GM19438 (cell line): ENCODE measurements at regions not wholly inside any gene's neighbourhood (a gene's known extent, or its start where the extent isn't known, plus 50 kb on each side); places are given as distances from the start of the nearest gene placed in this dataset.

ENCODE experiments used
- ATAC-seq: cut with Tn5 transposase; IDR thresholded peaks from one replicate; pipeline ENCODE4 v1.9.1; 2021; ENCODE audit warnings: low read depth; ENCODE audit not compliant: unreplicated experiment

- no peak for ATAC-seq
Measured at GRCh38 chr2:219765231-219765911, 137.9 kb downstream of the SLC4A3 start.

DNA sequence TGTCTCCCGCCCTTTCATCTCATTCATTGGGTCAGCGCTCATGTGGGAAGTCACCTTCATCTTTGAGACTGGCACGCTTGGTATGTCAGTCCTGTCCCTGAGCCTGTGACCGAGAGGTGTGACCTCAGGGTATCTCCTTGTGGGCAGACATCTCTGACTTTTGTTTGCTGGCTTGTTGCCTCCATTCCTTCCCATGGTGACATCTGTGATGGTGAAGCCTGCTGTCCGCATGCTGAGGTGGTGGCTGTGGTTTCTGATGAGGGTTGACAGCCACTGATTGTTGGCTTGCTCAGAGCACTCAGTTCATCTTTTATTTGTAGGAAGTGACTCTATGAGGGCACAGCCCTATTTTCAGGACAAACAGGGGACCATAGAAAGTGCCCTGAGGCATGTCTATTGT is 139.2 kb downstream of the SLC4A3 start:
- no peak for ATAC-seq

GRCh38 chr2:219769090-219769910 is 141.9 kb downstream of the SLC4A3 start:
- no peak for ATAC-seq

DNA sequence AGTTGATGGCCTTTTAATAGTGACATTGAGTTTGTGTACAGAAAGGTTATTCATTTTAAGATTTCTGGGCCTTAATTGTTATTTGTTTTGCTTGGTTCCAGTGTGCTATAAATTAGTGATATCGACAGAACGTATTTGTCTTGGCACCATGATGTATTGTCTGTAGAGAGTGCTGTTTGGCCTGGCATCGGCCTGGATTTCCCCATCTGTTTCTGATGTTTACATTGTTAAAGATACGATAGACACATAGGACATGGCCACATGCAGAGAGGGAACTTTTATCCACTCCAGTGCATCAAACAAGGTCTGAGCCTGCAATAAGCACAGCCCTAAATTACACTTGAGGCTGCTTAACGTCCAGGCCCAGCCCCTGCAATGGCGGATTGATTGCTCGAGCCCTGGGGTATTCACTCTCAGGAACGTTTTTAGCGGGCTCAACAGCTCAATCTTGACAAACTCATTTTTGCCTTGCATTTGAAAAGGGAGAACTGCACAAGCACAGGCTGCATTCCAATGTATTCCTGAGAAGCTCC is 144.7 kb downstream of the SLC4A3 start:
- no peak for ATAC-seq

- no peak for ATAC-seq
Measured at GRCh38 chr2:219772697-219773096, 145.3 kb downstream of the SLC4A3 start.

DNA sequence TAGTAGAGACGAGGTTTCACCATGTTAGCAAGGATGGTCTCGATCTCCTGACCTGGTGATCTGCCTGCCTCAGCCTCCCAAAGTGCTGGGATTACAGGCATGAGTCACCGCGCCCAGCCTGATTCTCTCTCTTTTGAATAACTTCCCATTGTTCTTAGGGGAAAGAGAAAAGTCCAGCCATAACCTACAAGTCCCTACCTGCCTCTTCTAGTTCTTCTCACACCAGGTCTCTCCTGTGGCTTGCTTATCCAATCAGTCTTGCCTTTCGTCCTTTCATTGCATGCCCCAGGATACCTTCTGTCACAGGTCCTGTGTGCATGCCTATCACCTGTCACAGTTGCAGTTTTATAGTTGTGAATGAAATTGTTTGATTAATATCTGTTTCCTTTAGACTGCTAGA is 148.1 kb downstream of the SLC4A3 start:
- no peak for ATAC-seq

DNA sequence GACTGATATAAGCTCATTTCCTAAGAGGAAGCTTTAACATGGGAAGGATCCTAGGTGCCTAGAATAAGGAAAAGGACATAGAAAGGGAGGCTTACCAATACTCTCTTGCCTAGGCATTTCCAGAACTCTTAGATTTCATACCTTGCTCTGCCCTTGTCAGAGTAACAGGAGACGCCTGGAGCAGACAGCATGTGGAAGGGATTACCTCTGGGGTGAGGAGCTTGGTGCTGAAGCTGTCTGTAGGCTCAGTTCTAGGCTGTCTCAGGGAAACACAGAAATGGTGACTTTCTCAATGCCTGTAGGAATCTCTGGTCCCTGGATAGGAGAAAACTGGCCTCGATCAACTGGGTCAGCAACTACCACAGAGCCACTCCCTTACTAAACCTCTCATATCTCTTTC is 150.0 kb downstream of the SLC4A3 start:
- ATAC-seq = no peak

DNA sequence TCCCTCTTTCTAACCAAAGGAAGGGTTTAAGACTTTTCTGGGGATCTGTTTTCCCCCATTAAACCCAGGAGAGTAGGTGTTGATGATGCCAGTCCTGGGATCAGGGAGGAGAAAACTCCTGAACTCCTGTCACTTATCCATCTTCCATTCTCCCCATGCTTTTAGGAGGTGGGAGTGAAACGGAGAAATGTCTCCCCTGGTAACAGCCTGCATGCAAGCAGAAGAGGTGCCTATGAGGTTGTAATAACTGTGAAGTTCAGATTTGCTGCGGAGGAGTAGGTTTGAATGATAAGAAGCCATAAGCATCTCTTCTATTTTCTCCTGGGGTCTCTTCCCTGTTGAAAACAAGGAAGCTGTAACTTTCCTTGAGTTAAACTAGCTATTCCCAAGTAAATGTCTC is 150.8 kb downstream of the SLC4A3 start:
- ATAC-seq = no peak

DNA sequence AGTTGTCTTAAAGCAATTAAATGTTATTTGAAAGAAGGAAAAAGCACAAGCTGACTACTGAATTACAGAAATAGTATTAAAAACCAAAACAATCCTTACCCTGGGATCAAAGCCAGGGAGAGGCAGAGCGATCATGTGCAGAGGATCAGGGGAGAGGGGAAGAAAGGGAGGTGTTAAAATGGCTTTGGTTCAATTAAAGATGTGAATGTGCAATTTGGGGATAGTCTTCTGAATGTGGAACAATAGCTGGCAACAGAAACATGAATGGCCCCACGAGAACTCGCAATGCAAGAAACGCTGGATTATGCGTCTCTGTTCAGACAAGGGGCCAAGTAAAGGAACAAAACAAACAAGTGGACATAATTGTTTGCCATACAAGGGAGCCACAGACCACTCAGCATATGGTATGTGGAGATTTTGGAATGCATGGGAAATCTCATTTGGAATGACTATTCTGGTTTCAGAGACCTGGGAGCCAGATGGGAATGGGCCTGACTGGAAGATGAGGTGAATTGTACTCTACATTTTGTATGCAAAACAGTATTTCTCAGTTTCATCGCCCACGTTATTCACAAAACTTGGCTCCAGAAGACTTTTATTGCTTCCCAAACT is 155.4 kb downstream of the SLC4A3 start:
- ATAC-seq = no peak

DNA sequence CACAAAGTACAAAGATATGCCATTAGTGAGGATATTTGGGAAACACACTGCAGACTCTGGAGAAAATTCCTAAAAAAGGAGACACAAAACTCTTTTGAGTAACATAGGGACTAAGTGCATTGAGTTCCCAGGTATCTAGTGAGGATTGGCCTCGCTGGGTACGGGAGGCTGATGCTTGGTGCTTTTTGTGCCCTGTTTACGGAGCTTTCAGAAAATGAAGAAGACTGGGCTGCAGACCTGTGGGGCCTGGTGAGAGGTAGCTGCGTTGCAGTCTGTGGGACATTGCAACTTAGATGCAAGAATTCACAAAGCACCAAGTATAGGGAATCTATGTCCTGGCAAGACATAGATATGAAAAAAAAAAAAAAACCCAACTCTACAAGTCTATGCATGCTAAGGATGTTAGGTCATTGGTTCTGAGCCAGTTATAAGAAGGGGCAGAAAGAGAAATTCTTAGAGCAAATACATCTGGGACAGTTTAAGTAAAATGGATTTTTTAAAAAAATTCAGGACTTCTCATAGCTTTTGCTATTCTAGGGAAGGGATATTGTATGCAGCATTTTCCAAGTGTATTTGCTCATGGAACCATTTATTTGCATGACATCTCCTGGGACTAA is 156.0 kb downstream of the SLC4A3 start:
- no peak for ATAC-seq

DNA sequence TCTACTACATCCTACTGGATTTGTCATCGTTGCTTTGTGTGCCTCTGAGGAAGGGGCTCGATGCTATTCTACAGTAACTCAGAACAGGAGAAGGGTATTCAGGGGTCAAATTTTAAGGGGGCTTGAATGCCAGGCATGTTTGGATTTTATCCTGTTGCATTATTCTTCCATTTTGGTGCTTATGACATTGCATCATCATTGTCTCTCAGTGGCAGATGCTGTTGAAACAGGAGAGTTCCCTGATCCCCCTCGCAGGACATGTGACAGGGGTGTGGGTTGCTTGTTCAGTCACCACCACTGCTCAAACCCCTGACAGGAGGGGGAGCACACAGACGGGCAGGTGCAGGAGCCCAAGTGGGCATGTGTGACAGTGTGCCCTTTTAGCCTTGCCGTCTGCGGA is 156.7 kb downstream of the SLC4A3 start:
- no peak for ATAC-seq

GRCh38 chr2:219789476-219789875 is 162.0 kb downstream of the SLC4A3 start:
- no peak for ATAC-seq

DNA sequence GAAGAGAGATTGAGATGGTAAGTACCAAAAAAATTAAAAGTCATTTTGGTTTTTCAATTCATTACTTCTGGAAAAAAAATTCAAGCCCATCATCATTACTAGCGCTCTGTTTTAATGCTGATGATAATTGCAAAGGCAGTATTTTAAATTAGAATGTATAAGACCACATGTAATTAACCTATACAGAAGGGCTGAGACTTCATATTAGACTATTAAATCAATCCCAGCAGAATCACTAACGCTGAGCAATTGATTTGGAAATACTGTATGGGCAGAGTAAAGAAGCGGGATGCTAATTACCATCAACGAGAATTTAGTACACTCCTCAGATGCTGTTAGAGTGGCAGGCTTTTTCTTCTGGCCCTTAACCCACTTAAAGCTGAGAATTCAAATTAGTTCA is 165.0 kb downstream of the SLC4A3 start:
- no peak for ATAC-seq

DNA sequence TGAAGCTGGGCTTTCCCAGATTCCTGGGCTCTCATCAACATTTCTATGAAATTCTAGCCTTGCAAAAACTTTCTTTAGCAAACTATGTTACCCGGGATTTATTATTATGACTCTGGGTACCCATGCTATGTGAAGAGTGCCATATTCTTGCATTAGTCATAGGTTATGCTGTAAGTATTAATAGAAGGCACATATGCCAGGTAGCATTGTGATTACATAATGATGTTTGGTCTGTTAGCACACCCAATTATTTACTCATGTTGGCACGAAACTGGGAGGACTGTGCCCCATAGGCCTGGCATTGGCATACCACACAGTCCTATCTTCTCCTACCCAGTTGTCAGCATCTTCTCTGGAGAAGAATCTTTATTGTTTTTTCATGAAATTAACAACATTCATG is 171.0 kb downstream of the SLC4A3 start:
- ATAC-seq = no peak

DNA sequence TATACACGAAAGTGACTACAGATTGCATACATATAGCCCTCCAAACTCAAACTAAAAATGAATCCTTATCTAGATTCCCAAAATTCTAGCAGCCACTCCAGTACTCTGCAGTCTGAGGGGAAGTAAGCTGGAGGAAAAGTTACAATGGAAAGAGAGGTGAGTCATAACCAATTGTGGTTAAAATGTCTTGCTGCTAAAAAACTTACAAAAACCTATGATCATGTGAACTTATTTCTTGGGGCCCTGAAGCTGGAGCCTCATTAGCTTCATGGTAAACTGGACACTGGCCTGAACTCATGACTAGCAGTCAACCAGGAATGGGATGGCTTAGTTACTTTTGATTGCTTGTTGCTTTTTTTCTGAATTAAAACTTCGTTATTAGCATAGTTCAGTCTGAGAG is 175.9 kb downstream of the SLC4A3 start:
- no peak for ATAC-seq

DNA sequence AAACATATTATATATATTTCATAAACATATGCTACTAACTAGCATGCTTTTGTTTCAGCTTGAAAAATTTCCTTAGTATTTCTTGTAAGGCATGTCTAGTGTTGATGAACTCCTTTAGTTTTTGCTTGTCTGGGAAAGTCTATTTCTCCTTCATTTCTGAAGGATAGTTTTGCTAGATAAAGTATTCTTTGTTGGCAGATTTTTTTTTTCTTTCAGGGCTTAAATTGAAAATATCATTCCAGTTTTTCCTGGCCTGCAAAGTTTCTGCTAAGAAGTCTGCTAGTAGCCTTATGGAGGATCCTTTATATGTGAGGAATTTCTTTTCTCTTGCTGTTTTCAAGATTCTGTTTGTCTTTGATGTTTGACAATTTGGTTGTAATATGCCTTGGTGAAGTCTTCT is 183.5 kb downstream of the SLC4A3 start:
- no peak for ATAC-seq

DNA sequence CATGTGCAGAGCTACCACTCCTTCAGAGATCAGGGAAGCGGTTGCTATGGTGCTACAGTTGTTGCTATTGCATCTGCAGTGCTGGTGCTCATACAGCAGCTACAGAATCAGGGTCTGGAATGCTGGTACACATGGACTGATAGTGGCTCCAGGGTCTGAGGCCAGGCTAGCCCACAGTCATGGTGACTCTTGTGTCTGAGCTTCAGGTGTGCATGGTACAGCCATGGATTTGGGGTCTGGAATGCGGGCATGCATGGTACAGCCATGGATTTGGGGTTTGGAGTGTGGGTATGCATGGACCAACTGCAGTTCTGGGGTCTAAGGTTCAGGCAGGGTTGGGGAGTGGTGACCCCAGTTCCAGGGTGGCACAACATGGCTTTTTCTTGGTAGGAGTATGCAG is 185.2 kb downstream of the SLC4A3 start:
- ATAC-seq = no peak

DNA sequence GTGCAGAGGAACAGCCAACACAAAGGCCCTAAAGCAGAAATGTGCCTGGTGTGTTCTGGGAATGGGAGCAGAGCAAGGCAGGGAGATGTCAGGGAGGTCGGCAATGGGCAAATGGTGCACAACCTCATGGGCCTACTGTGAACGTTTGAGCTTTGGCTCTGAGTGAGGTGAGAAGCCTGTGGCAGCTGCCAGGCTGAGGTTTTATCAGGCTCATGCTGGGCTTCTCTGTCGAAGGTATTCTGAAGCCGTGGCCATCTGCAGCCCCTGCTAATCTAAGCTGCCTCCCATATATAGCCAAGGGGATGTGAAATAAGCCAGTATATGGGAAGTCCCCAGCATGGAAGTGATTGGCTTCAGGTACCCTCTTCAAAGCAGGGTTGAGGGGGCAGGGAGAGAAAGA is 193.3 kb downstream of the SLC4A3 start:
- no peak for ATAC-seq

DNA sequence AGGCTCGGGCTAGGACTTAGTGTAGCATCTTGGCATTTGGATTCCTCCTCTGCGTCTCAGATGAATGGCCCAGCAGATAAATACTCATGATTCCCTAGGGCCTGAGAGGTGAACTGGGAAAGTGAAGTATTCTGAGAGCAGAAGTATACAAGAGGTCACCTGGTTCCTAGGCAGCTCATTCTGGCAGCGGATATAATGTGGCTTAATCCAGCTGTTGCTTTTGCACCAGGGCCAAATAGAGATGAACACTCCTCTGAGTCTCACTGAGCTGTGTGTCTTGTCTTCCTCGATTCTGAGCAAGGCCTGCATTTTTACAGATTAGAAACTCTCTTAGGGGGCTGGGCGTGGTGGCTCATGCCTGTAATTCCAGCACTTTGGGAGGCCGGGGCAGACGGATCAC is 196.1 kb downstream of the SLC4A3 start:
- ATAC-seq = no peak

- no peak for ATAC-seq
Measured at GRCh38 chr2:219824996-219825395, 197.6 kb downstream of the SLC4A3 start.

- ATAC-seq = no peak
Measured at GRCh38 chr2:219828127-219828526, 200.7 kb downstream of the SLC4A3 start.
